Calu3 (cell line): ENCODE measurements at regions not wholly inside any gene's neighbourhood (a gene's known extent, or its start where the extent isn't known, plus 50 kb on each side); places are given as distances from the start of the nearest gene placed in this dataset.

Experiments
- BruUV-seq: library from RNA; stranded (reverse); fragments of 400-500 nt; replicated peaks from 2 replicates; lab custom pipeline; 2021; lab: Mats Ljungman, UMichigan
- CTCF ChIA-PET: fragments of 300-600 bp; sonication (Branson Sonifier 250); formaldehyde crosslinking; loops from one replicate; lab custom pipeline; 2022; ENCODE audit warnings: antibody characterized with exemption; lab: Charles Lee
- DNase-seq: peaks from one replicate; pipeline ENCODE4 v3.0.0; 2022
- H3K27ac Mint-ChIP-seq: one replicate; pipeline ENCODE4 v1.8.0; 2022; ENCODE audit warnings: mixed read lengths; ENCODE audit not compliant: unreplicated experiment
- H3K27me3 Mint-ChIP-seq: one replicate; pipeline ENCODE4 v1.8.0; 2022; ENCODE audit warnings: mixed read lengths; ENCODE audit not compliant: unreplicated experiment
- H3K36me3 Mint-ChIP-seq: one replicate; pipeline ENCODE4 v1.8.0; 2022; ENCODE audit warnings: mild to moderate bottlenecking, moderate library complexity, mixed read lengths; ENCODE audit not compliant: insufficient read depth, unreplicated experiment
- H3K4me1 Mint-ChIP-seq: one replicate; pipeline ENCODE4 v1.8.0; 2022; ENCODE audit warnings: mild to moderate bottlenecking, low read depth, mixed read lengths; ENCODE audit not compliant: unreplicated experiment
- H3K4me3 Mint-ChIP-seq: one replicate; pipeline ENCODE4 v1.8.0; 2022; ENCODE audit warnings: mild to moderate bottlenecking, low read depth, moderate library complexity, mixed read lengths; ENCODE audit not compliant: unreplicated experiment
- H3K9me3 Mint-ChIP-seq: one replicate; pipeline ENCODE4 v1.8.0; 2022; ENCODE audit warnings: low read depth, mixed read lengths; ENCODE audit not compliant: unreplicated experiment
- CTCF ChIP-seq: fragments of 200-600 bp; IDR thresholded peaks from one replicate; pipeline ENCODE4 v1.8.0; 2022; ENCODE audit warnings: antibody characterized with exemption; ENCODE audit not compliant: unreplicated experiment
- intact Hi-C: fragments of 100-400 bp; cut with micrococcal nuclease; formaldehyde crosslinking; loops from one replicate; pipeline ENCODE4 v1.10.0; 2022; ENCODE audit not compliant: unreplicated experiment

- H3K4me3 Mint-ChIP-seq = no peak overlapping the region
- peaks cover 68% of the 10 kb centered on the region for H3K27me3 Mint-ChIP-seq
- H3K27ac Mint-ChIP-seq = no peak overlapping the region
- BruUV-seq = no TSS peak
- no peak for TF ChIP-seq CTCF
- DNase-seq = no peak
- intact Hi-C loops = no loop called here
- no peaks in the 10 kb centered on the region for H3K4me1 Mint-ChIP-seq
- no peaks in the 10 kb centered on the region for H3K36me3 Mint-ChIP-seq
- H3K9me3 Mint-ChIP-seq = no peaks in the 10 kb centered on the region
- CTCF ChIA-PET = no interaction called here
These were observed 109.3 kb upstream of the SCN10A start for GRCh38 chr3:38925351-38925750.

- no peak overlapping the region for H3K27ac Mint-ChIP-seq
- H3K4me1 Mint-ChIP-seq = no peaks in the 10 kb centered on the region
- intact Hi-C loops = no loop called here
- H3K4me3 Mint-ChIP-seq = no peak overlapping the region
- CTCF ChIA-PET = no interaction called here
- TF ChIP-seq CTCF = no peak
- DNase-seq = no peak
- no peaks in the 10 kb centered on the region for H3K9me3 Mint-ChIP-seq
- H3K27me3 Mint-ChIP-seq = peaks cover 38% of the 10 kb centered on the region
- BruUV-seq = no TSS peak
- H3K36me3 Mint-ChIP-seq = no peaks in the 10 kb centered on the region
These were observed 100.7 kb upstream of the SCN10A start for GRCh38 chr3:38916706-38917105.

- H3K36me3 Mint-ChIP-seq = no peaks in the 10 kb centered on the region
- intact Hi-C loops = no loop called here
- DNase-seq = no peak
- BruUV-seq = no TSS peak
- TF ChIP-seq CTCF = no peak
- H3K27me3 Mint-ChIP-seq = peaks cover 80% of the 10 kb centered on the region
- H3K4me3 Mint-ChIP-seq = no peak overlapping the region
- no peaks in the 10 kb centered on the region for H3K4me1 Mint-ChIP-seq
- no peak overlapping the region for H3K27ac Mint-ChIP-seq
- H3K9me3 Mint-ChIP-seq = peaks cover 2% of the 10 kb centered on the region
- CTCF ChIA-PET = no interaction called here
These were observed 91.4 kb upstream of the SCN10A start for GRCh38 chr3:38907426-38907825.

- TF ChIP-seq CTCF = no peak
- Mint-ChIP-seq H3K36me3 (no peaks in the 10 kb centered on the region), H3K4me1 (no peaks in the 10 kb centered on the region), H3K27ac (no peak overlapping the region), H3K27me3 (peaks cover 28% of the 10 kb centered on the region), H3K9me3 (no peaks in the 10 kb centered on the region), H3K4me3 (no peak overlapping the region)
- DNase-seq = no peak
- CTCF ChIA-PET = no interaction called here
- intact Hi-C loops = no loop called here
- no TSS peak for BruUV-seq
These were observed 74.4 kb upstream of the SCN10A start for GRCh38 chr3:38890426-38890825.
